HepG2 (cell line): ENCODE measurements at regions not wholly inside any gene's neighbourhood (a gene's known extent, or its start where the extent isn't known, plus 50 kb on each side); places are given as distances from the start of the nearest gene placed in this dataset.

Source experiments
- ASH2L ChIP-seq: fragments of 300-600, 200-600 bp; sonication (generic); IDR thresholded peaks from 2 replicates; pipeline ENCODE4 v1.7.0; 2017; ENCODE audit warnings: low read depth, mild to moderate bottlenecking, moderate library complexity, mixed read lengths, low read length; ENCODE audit not compliant: insufficient read length
- BRCA1 ChIP-seq: sonication (generic); formaldehyde crosslinking; IDR thresholded peaks from 2 replicates; pipeline ENCODE4 v1.4.0; 2020; ENCODE audit warnings: missing genetic modification reagents
- FOXP4 ChIP-seq: sonication (generic); formaldehyde crosslinking; IDR thresholded peaks from 2 replicates; pipeline ENCODE4 v1.4.0; 2020; ENCODE audit warnings: missing genetic modification reagents
- LCORL ChIP-seq, 2 experiments: fragments of 450-650 bp in 1 of 2; sonication (generic) in 1 of 2; formaldehyde crosslinking in 1 of 2; IDR thresholded peaks; 2 replicates each; pipeline versions ENCODE4 v1.5.0 to v1.6.1; 2017 to 2020; ENCODE audit warnings: antibody characterized with exemption in 1 of 2, missing genetic modification reagents in 1 of 2
- NCOR1 ChIP-seq: fragments of 200-600 bp; sonication (generic); IDR thresholded peaks from 2 replicates; pipeline ENCODE4 v1.7.0; 2017; ENCODE audit warnings: antibody characterized with exemption, low read length, borderline replicate concordance
- PAX8 ChIP-seq: sonication (generic); formaldehyde crosslinking; IDR thresholded peaks from 2 replicates; pipeline ENCODE4 v1.8.0; 2022; ENCODE audit warnings: mild to moderate bottlenecking, missing genetic modification reagents, borderline replicate concordance
- RNF2 ChIP-seq: fragments of 450-650 bp; conservative IDR thresholded peaks from 2 replicates; pipeline ENCODE4 v1.6.1; 2016; ENCODE audit warnings: low read depth
- RXRA ChIP-seq: sonication (generic); formaldehyde crosslinking; IDR thresholded peaks from 2 replicates; pipeline ENCODE4 v1.5.1; 2020; ENCODE audit warnings: missing genetic modification reagents
- SMC3 ChIP-seq: IDR thresholded peaks from 2 replicates; pipeline ENCODE4 v1.6.1; 2011; ENCODE audit warnings: low read length, improper control_type of control experiment
- SNAPC2 ChIP-seq: sonication (generic); formaldehyde crosslinking; IDR thresholded peaks from 2 replicates; pipeline ENCODE4 v1.8.1; 2022; ENCODE audit warnings: mild to moderate bottlenecking, missing genetic modification reagents
- SP2 ChIP-seq: sonication (generic); formaldehyde crosslinking; IDR thresholded peaks from 2 replicates; pipeline ENCODE4 v1.5.1; 2020; ENCODE audit warnings: mild to moderate bottlenecking, missing genetic modification reagents
- U2AF1 ChIP-seq: fragments of 200-400 bp; formaldehyde crosslinking; optimal IDR thresholded peaks from 2 replicates; pipeline ENCODE3; 2017; ENCODE audit warnings: mild to moderate bottlenecking, low read depth, low read length
- YEATS4 ChIP-seq: sonication (generic); formaldehyde crosslinking; IDR thresholded peaks from 2 replicates; pipeline ENCODE4 v1.4.0; 2020; ENCODE audit warnings: missing genetic modification reagents, borderline replicate concordance
- ZBTB34 ChIP-seq: sonication (generic); formaldehyde crosslinking; IDR thresholded peaks from 2 replicates; pipeline ENCODE4 v1.8.0; 2022; ENCODE audit warnings: mild to moderate bottlenecking, missing genetic modification reagents
- ZBTB37 ChIP-seq: sonication (generic); formaldehyde crosslinking; IDR thresholded peaks from 2 replicates; pipeline ENCODE4 v1.4.0; 2020; ENCODE audit warnings: mild to moderate bottlenecking, missing genetic modification reagents
- ZFP91 ChIP-seq: sonication (generic); formaldehyde crosslinking; IDR thresholded peaks from 2 replicates; pipeline ENCODE4 v1.9.0; 2022; ENCODE audit warnings: missing genetic modification reagents, mild to moderate bottlenecking, borderline replicate concordance
- ZNF382 ChIP-seq: sonication (generic); formaldehyde crosslinking; IDR thresholded peaks from 2 replicates; pipeline ENCODE4 v1.5.0; 2020; ENCODE audit warnings: missing genetic modification reagents, mild to moderate bottlenecking, borderline replicate concordance
- ZNF607 ChIP-seq: sonication (generic); formaldehyde crosslinking; IDR thresholded peaks from 2 replicates; pipeline ENCODE4 v1.5.1; 2020; ENCODE audit warnings: missing genetic modification reagents, mild to moderate bottlenecking, borderline replicate concordance
- ZNF776 ChIP-seq: sonication (generic); formaldehyde crosslinking; IDR thresholded peaks from 2 replicates; pipeline ENCODE4 v1.4.0; 2020; ENCODE audit warnings: mild to moderate bottlenecking, missing genetic modification reagents
- ZNF816 ChIP-seq: sonication (generic); formaldehyde crosslinking; IDR thresholded peaks from 2 replicates; pipeline ENCODE4 v1.8.0; 2022; ENCODE audit warnings: missing genetic modification reagents, mild to moderate bottlenecking, borderline replicate concordance

GRCh38 chr10:78774999-78775711, 293.6 kb upstream of the ZMIZ1 start (continued):
- no peak for TF ChIP-seq SP2
- peak; percentile 54 for TF ChIP-seq FOXP4 (CRISPR knock-in tag)
- TF ChIP-seq ZFP91 (CRISPR knock-in tag) = peak; percentile 49; the same call in 1 of the 2 replicates
- TF ChIP-seq RNF2 = 0 out of 2 replicates have a peak, but pooled peaks have one; percentile 31
- TF ChIP-seq ZBTB34 (CRISPR knock-in tag) = peak; percentile 92
- TF ChIP-seq ZNF816 (CRISPR knock-in tag) = no peak
- 0 out of 2 replicates have a peak, but pooled peaks have one; percentile 41 for TF ChIP-seq PAX8 (CRISPR knock-in tag)
- TF ChIP-seq ZNF382 (CRISPR knock-in tag) = no peak
- no peak for TF ChIP-seq ZNF607 (CRISPR knock-in tag)
- TF ChIP-seq LCORL (IDR thresholded peaks at IDR 0.05) = no peak
- TF ChIP-seq LCORL (CRISPR knock-in tag; IDR thresholded peaks at IDR 0.05) = peak; percentile 72; the same call in 1 of the 2 replicates
- 0 out of 2 replicates have a peak, but pooled peaks have one; percentile 32 for TF ChIP-seq SNAPC2
- no peak for TF ChIP-seq BRCA1
- no peak for TF ChIP-seq U2AF1
- TF ChIP-seq YEATS4 (CRISPR knock-in tag) = 0 out of 2 replicates have a peak, but pooled peaks have one; percentile 21
- TF ChIP-seq SMC3 = peak; percentile 24; the same call in 1 of the 2 replicates
- peak; percentile 61; the same call in 1 of the 2 replicates for TF ChIP-seq NCOR1
- TF ChIP-seq ZBTB37 = peak; percentile 84; the same call in 1 of the 2 replicates
- no peak for TF ChIP-seq ZNF776 (CRISPR knock-in tag)
- TF ChIP-seq ASH2L = peak; percentile 21
- TF ChIP-seq RXRA (CRISPR knock-in tag) = peak; percentile 66; the same call in 1 of the 2 replicates
